IPS-20b (cell line): ENCODE measurements at regions not wholly inside any gene's neighbourhood (a gene's known extent, or its start where the extent isn't known, plus 50 kb on each side); places are given as distances from the start of the nearest gene placed in this dataset.

Source experiments
- H3K27ac ChIP-seq: one replicate; pipeline ENCODE4 v1.5.1; 2013; ENCODE audit warnings: low read length
- H3K27me3 ChIP-seq: 2 replicates; pipeline ENCODE4 v1.6.1; 2013; ENCODE audit warnings: mild to moderate bottlenecking, low read length, inconsistent platforms; ENCODE audit not compliant: insufficient read depth
- H3K36me3 ChIP-seq: 2 replicates; pipeline ENCODE4 v1.6.1; 2013; ENCODE audit warnings: low read depth, mild to moderate bottlenecking, inconsistent platforms, low read length, moderate library complexity; ENCODE audit not compliant: insufficient read depth
- H3K4me1 ChIP-seq: 2 replicates; pipeline ENCODE4 v1.6.1; 2013; ENCODE audit warnings: mild to moderate bottlenecking, control low read depth, inconsistent platforms, low read length, moderate library complexity; ENCODE audit not compliant: insufficient read depth
- H3K4me3 ChIP-seq: 2 replicates; pipeline ENCODE4 v1.5.1; 2013; ENCODE audit warnings: mild to moderate bottlenecking, low read length, inconsistent platforms
- H3K9ac ChIP-seq: 2 replicates; pipeline ENCODE4 v1.6.1; 2013; ENCODE audit warnings: low read depth, mild to moderate bottlenecking, inconsistent platforms, low read length, moderate library complexity
- H3K9me3 ChIP-seq: 2 replicates; pipeline ENCODE4 v1.6.1; 2013; ENCODE audit warnings: mild to moderate bottlenecking, low read depth, low read length, inconsistent platforms; ENCODE audit not compliant: insufficient read depth

DNA sequence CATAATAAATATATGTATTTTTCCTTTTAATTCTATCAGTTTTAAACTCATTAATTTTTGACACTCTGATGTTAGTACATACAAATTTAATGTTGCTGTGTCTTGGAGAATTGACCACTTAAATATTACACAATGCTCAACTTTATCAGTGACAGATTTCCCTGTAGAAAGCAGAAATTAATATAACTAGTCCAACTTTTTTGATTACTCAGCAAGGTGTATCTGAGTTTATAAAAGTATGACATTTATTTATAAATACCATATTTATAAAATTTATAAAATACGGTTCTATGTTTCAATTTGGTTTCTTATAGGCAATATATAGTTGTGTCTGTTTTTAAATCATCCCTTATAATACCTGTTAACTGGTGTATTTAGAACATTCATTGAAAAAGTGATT, 350.0 kb upstream of the EYS start:
- Histone ChIP-seq H3K4me3 (no peak overlapping the region), H3K27ac (no peak overlapping the region), H3K27me3 (no peaks in the 10 kb centered on the region), H3K9ac (no peak overlapping the region), H3K4me1 (no peaks in the 10 kb centered on the region), H3K36me3 (no peaks in the 10 kb centered on the region), H3K9me3 (no peaks in the 10 kb centered on the region)

DNA sequence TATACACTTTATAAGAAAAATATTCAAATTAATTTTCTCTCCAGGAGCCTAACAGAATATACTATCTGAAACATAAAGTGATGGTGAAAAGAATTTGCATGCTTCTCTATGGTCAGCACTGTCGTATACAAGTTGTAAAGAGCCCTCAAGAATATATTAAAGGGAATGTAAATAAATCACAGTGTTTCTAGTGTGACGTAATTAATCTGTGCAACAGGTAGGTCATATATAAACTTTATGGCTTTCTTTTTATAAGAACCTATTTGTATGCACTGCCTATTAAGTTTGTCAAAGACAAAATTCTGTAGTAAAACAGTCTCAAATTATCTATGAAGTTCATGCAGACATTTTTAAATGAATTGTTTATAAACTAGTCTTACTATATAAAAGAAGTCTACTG, 347.9 kb upstream of the EYS start:
- Histone ChIP-seq H3K27me3 (no peaks in the 10 kb centered on the region), H3K9ac (no peak overlapping the region), H3K27ac (no peak overlapping the region), H3K4me1 (no peaks in the 10 kb centered on the region), H3K36me3 (no peaks in the 10 kb centered on the region), H3K4me3 (no peak overlapping the region), H3K9me3 (no peaks in the 10 kb centered on the region)

DNA sequence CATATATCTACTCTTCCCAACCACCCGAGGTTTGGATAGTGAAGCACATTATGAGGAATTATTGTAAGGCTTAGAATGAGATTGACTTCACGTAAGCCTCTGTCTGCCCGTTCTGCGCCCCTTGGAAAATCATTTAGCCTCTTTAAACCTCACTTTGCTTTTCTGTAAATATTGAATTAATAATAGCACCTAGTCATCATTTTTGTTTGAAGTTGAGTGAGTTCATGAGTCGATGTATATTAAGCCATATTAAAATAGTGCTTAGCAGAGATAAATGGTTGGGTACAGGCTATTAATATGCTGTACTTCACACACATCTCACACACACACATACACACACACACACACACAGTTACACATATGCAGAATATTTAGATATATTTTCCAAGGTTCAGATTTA, 344.8 kb upstream of the EYS start:
- Histone ChIP-seq H3K27ac (no peak overlapping the region), H3K9ac (no peak overlapping the region), H3K4me1 (no peaks in the 10 kb centered on the region), H3K9me3 (no peaks in the 10 kb centered on the region), H3K36me3 (no peaks in the 10 kb centered on the region), H3K4me3 (no peak overlapping the region), H3K27me3 (no peaks in the 10 kb centered on the region)

DNA sequence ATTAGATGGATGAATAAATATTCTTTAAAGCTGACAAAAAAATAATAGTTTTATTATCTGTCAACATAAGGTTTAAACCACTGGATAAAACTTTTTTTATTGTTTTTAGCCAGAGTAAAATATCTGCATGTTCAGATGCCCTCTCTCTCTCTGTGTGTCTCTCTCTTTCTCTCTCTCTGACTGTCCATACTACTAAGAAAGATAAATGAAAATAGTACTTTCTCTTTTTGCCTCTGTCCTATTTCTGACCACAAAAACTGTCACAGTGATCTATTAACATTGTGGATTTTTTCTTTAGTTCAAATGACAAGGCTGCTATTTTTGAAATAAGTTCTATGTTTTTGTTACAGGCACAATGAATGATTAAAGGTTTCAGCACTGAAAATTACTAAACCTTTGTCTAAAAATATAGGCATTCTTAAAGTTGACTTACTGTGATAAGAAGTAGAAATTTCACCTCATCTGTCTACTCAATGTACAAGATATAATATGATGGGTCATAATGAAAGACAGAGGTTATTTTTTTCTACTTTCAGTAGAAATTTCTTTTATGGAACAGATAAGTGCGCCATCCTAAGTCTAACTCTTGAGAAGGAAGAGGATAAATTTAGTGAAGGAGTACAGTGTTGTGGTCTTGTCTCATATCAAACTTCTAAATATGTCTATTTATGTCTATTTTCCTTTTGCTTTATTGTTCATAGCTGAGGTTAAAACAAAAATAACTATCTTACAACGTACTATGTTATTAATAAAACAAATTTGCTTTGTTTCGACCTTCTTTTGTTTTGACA, 341.9 kb upstream of the EYS start:
- Histone ChIP-seq H3K27me3 (no peaks in the 10 kb centered on the region), H3K27ac (no peak overlapping the region), H3K9ac (no peak overlapping the region), H3K4me3 (no peak overlapping the region), H3K9me3 (no peaks in the 10 kb centered on the region), H3K36me3 (no peaks in the 10 kb centered on the region), H3K4me1 (no peaks in the 10 kb centered on the region)

DNA sequence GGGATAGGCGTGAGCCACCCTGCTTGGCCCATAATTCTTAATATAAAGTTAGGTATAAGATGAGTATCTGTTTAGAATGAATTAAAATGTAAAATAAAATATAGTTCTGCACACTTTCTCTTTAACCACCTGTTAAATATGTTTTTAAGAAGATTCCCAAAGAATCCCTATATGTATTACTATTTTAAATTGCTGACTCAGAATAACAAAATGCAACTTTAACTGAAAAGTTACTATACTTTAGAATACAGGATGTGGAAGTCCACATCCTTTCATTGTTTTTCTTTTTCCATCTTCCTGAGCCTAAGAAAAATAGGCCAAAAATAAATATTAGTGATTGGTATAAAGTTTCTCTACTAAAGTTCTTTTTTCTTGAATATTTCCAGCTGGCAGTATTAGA, 325.6 kb upstream of the EYS start:
- no peaks in the 10 kb centered on the region for H3K9me3 ChIP-seq
- H3K36me3 ChIP-seq = no peaks in the 10 kb centered on the region
- no peaks in the 10 kb centered on the region for H3K4me1 ChIP-seq

DNA sequence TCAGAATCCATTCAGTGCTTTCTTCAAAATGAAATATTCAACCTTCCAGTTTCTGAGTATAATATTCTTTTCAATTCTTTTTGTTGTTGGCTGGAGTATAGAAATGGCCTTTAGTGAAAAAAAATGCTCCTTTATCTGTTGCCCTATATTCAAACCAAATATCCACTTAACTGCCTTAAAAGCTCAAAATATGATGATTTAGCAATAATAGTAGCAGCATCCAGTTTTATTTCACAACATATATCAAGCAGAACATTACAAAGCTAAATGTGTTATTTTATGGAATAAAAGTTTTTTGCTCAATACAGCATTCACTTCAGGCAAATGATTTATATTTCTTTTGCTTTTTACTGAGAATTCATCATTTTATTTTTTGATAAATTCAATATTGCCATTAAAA, 322.4 kb upstream of the EYS start:
- Histone ChIP-seq H3K36me3 (no peaks in the 10 kb centered on the region), H3K9me3 (no peaks in the 10 kb centered on the region), H3K9ac (no peak overlapping the region), H3K27ac (no peak overlapping the region), H3K4me1 (no peaks in the 10 kb centered on the region), H3K27me3 (no peaks in the 10 kb centered on the region), H3K4me3 (no peak overlapping the region)

More for the DNA sequence above, 325.6 kb upstream of the EYS start:
- H3K4me3 ChIP-seq = no peak overlapping the region
- H3K27me3 ChIP-seq = no peaks in the 10 kb centered on the region
- no peak overlapping the region for H3K9ac ChIP-seq
- H3K27ac ChIP-seq = no peak overlapping the region

DNA sequence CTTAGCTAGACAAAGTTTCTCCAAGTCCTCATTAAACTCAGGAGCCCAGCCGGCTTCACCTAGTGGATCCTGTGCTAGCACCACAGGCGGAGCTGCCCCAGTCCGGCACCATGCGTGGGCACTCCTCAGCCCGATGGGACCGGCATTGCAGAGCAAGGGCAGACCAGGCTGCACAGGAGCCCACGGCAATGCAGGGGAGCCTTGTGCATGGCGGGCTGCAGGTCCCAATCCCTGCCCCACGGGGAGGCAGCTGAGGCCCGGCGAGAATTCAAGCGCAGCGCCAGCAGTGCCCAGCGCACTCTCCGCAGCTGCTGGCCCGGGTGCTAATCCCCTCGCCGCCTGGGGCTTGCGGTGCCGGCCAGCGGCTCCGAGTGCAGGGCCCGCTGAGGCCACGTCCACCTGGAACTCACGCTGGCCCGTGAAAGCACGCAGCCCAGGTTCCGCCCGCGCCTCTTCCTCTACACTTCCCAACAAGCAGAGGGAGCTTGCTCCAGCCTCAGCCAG, 292.3 kb upstream of the EYS start:
- Histone ChIP-seq H3K4me1 (no peaks in the 10 kb centered on the region), H3K9ac (no peak overlapping the region), H3K27me3 (no peaks in the 10 kb centered on the region), H3K27ac (no peak overlapping the region), H3K9me3 (no peaks in the 10 kb centered on the region), H3K36me3 (no peaks in the 10 kb centered on the region), H3K4me3 (no peak overlapping the region)

DNA sequence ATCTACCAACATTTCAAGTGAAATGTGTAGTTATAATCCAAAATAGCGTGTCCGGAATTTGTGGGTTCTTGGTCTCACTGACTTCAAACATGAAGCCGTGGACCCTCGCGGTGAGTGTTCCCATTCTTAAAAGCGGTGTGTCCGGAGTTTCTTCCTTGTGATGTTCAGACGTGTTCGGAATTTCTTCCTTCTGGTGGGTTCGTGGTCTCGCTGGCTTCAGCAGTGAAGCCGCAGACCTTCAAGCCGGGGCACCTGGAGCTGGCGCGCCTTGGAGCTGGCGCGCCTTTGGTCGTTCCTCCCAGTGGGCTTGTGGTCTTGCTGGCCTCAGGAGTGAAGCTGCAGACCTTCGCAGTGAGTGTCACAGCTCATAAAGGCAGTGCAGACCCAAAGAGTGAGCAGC, 291.5 kb upstream of the EYS start:
- H3K27ac ChIP-seq = no peak overlapping the region
- no peak overlapping the region for H3K4me3 ChIP-seq
- no peaks in the 10 kb centered on the region for H3K27me3 ChIP-seq
- no peak overlapping the region for H3K9ac ChIP-seq
- no peaks in the 10 kb centered on the region for H3K4me1 ChIP-seq
- H3K9me3 ChIP-seq = no peaks in the 10 kb centered on the region
- no peaks in the 10 kb centered on the region for H3K36me3 ChIP-seq

DNA sequence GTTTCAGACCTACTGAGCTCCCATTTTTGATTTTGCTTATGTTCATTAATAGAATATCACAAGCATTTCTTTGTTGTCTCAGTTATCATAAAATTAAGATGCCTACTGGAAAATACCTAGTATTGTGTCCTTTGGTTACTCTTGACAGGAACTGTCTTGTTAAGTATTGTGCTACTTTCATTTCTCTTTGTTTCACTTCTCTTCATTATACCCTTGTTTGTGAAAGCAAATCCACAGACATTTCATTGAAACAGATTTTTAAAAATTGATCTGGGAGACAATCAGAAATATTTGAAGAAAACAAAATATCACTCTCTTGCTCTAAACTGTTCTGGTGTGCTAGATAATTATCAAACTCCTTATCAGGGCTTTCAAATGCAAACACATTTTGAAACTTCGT, 290.5 kb upstream of the EYS start:
- Histone ChIP-seq H3K9ac (no peak overlapping the region), H3K4me1 (no peaks in the 10 kb centered on the region), H3K36me3 (no peaks in the 10 kb centered on the region), H3K4me3 (no peak overlapping the region), H3K9me3 (no peaks in the 10 kb centered on the region), H3K27me3 (no peaks in the 10 kb centered on the region), H3K27ac (no peak overlapping the region)

DNA sequence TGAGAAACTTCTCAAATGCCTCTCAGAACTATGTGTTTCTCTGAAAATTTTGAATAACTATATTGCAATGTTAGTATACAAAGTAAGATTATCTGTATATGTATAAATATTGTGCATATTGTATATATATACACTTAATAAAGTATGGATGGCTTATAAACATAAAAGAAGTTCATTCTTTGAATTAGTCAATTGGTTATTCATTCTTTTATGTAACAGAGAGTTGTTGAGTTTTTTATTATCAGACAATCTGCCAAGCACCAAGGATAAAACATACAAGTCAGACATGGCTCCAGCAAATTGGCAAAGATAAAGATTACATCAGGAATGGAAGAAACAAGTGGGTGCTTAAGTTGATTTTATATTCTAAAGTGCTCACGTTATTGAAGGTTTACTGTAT, 289.1 kb upstream of the EYS start:
- H3K4me3 ChIP-seq = no peak overlapping the region
- H3K27me3 ChIP-seq = no peaks in the 10 kb centered on the region
- H3K36me3 ChIP-seq = no peaks in the 10 kb centered on the region
- no peaks in the 10 kb centered on the region for H3K9me3 ChIP-seq
- no peaks in the 10 kb centered on the region for H3K4me1 ChIP-seq
- H3K27ac ChIP-seq = no peak overlapping the region
- no peak overlapping the region for H3K9ac ChIP-seq

DNA sequence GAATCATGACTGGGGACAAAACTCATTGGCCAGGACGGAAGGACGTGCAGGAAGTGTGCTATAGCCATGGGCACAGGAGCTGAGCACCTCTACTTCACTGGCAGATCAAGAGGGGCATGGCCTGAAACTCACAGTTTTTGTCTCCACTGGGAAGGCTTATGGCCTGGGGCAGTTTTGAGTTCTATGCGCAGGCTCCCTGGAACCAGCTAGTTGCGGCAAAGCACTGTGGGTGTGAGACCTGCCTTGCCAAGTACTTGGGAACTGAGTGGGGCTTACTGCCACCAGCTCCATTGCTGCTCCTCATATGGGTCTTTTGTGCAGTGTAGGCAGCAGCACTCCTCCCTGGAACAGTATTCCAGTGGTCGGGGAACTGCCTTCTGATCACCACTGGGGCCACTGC, 282.6 kb upstream of the EYS start:
- Histone ChIP-seq H3K9me3 (no peaks in the 10 kb centered on the region), H3K4me3 (no peak overlapping the region), H3K27me3 (no peaks in the 10 kb centered on the region)

DNA sequence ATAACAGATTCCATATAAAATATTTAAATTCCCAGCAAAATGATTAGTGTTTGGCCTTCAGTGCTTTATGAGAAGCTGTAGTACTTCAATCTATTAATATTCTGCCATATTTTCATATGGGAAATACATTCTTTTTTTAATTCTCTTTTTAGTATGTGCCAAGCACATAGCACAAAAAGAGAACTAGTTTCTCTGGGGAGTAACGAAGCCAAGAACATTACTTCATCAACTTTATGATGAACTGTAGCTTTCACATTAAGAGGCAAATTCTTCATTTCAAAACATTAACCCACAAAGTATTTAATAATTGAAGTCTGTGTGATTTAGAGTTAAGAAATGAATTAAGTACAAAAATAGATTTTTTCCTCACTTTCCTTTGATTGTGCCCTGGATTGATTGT, 281.0 kb upstream of the EYS start:
- H3K36me3 ChIP-seq = no peaks in the 10 kb centered on the region
- no peaks in the 10 kb centered on the region for H3K9me3 ChIP-seq
- H3K9ac ChIP-seq = no peak overlapping the region
- no peaks in the 10 kb centered on the region for H3K4me1 ChIP-seq
- no peak overlapping the region for H3K4me3 ChIP-seq
- H3K27ac ChIP-seq = no peak overlapping the region
- H3K27me3 ChIP-seq = no peaks in the 10 kb centered on the region

More for the DNA sequence above, 282.6 kb upstream of the EYS start:
- Histone ChIP-seq H3K27ac (no peak overlapping the region), H3K4me1 (no peaks in the 10 kb centered on the region), H3K36me3 (no peaks in the 10 kb centered on the region), H3K9ac (no peak overlapping the region)
